Neural cell (in vitro differentiated cells): ENCODE measurements at regions not wholly inside any gene's neighbourhood (a gene's known extent, or its start where the extent isn't known, plus 50 kb on each side); places are given as distances from the start of the nearest gene placed in this dataset.

Source experiments
- H2AFZ ChIP-seq: fragments of 200-600, 300-800 bp; sonication (generic), shearing (Covaris generic); 2 replicates; pipeline ENCODE4 v1.6.0; 2014; ENCODE audit warnings: low read depth, mild to moderate bottlenecking, antibody characterized with exemption, low read length, moderate library complexity
- H3F3A ChIP-seq: fragments of 200-600 bp; shearing (Covaris generic); 2 replicates; pipeline ENCODE4 v1.6.1; 2016; ENCODE audit warnings: mild to moderate bottlenecking, moderate library complexity, mixed read lengths, antibody characterized with exemption, low read length; ENCODE audit not compliant: insufficient read depth, poor library complexity, severe bottlenecking
- H3K27ac ChIP-seq: fragments of 200-600, 300-800 bp; sonication (generic), shearing (Covaris generic); 2 replicates; pipeline ENCODE4 v1.5.1; 2014; ENCODE audit warnings: mild to moderate bottlenecking, low read length, moderate library complexity
- H3K27me3 ChIP-seq: fragments of 300-800, 200-600 bp; sonication (generic), shearing (Covaris generic); 2 replicates; pipeline ENCODE4 v1.6.0; 2014; ENCODE audit warnings: mild to moderate bottlenecking, low read depth, low read length, moderate library complexity; ENCODE audit not compliant: insufficient read depth
- H3K36me3 ChIP-seq: fragments of 300-800, 200-600 bp; sonication (generic), shearing (Covaris generic); 2 replicates; pipeline ENCODE4 v1.5.1; 2014; ENCODE audit warnings: mild to moderate bottlenecking, antibody characterized with exemption, low read length, moderate library complexity; ENCODE audit not compliant: insufficient read depth
- H3K4me2 ChIP-seq: fragments of 300-800, 200-600 bp; sonication (generic), shearing (Covaris generic); 2 replicates; pipeline ENCODE4 v1.6.0; 2014; ENCODE audit warnings: mild to moderate bottlenecking, low read length
- H3K4me3 ChIP-seq: fragments of 300-800, 200-600 bp; sonication (generic), shearing (Covaris generic); 2 replicates; pipeline ENCODE4 v1.5.1; 2014; ENCODE audit warnings: mild to moderate bottlenecking, low read length, moderate library complexity
- H3K79me2 ChIP-seq: fragments of 200-600 bp; shearing (Covaris generic); replicated peaks from 2 replicates; pipeline ENCODE4 v1.6.0; 2014; ENCODE audit warnings: mild to moderate bottlenecking, low read length, moderate library complexity; ENCODE audit not compliant: insufficient read depth
- H3K9ac ChIP-seq: fragments of 300-800, 200-600 bp; sonication (generic), shearing (Covaris generic); 2 replicates; pipeline ENCODE4 v1.6.1; 2016; ENCODE audit warnings: mild to moderate bottlenecking, low read length, mixed read lengths
- H3K9me2 ChIP-seq: fragments of 200-600 bp; shearing (Covaris generic); 2 replicates; pipeline ENCODE4 v1.6.1; 2016; ENCODE audit warnings: mild to moderate bottlenecking, low read length, mixed read lengths; ENCODE audit not compliant: insufficient read depth
- H3K9me3 ChIP-seq: fragments of 200-600, 300-800 bp; sonication (generic), shearing (Covaris generic); 2 replicates; pipeline ENCODE4 v1.6.1; 2016; ENCODE audit warnings: mild to moderate bottlenecking, mixed run types, low read length, moderate library complexity, mixed read lengths
- H4K20me1 ChIP-seq: fragments of 200-600 bp; shearing (Covaris generic); 2 replicates; pipeline ENCODE4 v1.6.1; 2016; ENCODE audit warnings: mild to moderate bottlenecking, mixed run types; ENCODE audit not compliant: insufficient read depth
- EP300 ChIP-seq: fragments of 450-650 bp; conservative IDR thresholded peaks from 2 replicates; pipeline ENCODE4 v1.6.1; 2014; ENCODE audit warnings: antibody characterized with exemption, mild to moderate bottlenecking, moderate library complexity; ENCODE audit not compliant: poor library complexity, severe bottlenecking
- EZH2 ChIP-seq: fragments of 200-600, 300-800 bp; shearing (Covaris generic), sonication (generic); IDR thresholded peaks from 2 replicates; pipeline ENCODE4 v1.6.1; 2014; ENCODE audit warnings: antibody characterized with exemption, low read length, borderline replicate concordance, mild to moderate bottlenecking; ENCODE audit not compliant: insufficient read depth, poor library complexity, severe bottlenecking
- MXI1 ChIP-seq: fragments of 450-650 bp; conservative IDR thresholded peaks from 2 replicates; pipeline ENCODE4 v1.6.1; 2014; ENCODE audit warnings: antibody characterized with exemption, mild to moderate bottlenecking; ENCODE audit not compliant: poor library complexity, severe bottlenecking
- POLR2AphosphoS5 ChIP-seq: IDR thresholded peaks from 2 replicates; pipeline ENCODE4 v1.6.1; 2012
- RAD21 ChIP-seq: fragments of 450-650 bp; conservative IDR thresholded peaks from 2 replicates; pipeline ENCODE4 v1.6.1; 2014; ENCODE audit warnings: antibody characterized with exemption, mild to moderate bottlenecking, moderate library complexity
- SMC3 ChIP-seq: fragments of 450-650 bp; conservative IDR thresholded peaks from 2 replicates; pipeline ENCODE4 v1.6.1; 2014; ENCODE audit warnings: antibody characterized with exemption, mild to moderate bottlenecking, moderate library complexity; ENCODE audit not compliant: poor library complexity
- TAF1 ChIP-seq: IDR thresholded peaks from 2 replicates; pipeline ENCODE4 v1.6.1; 2012; ENCODE audit warnings: low read depth
- TF ChIP-seq, protein P1 (sequence below): fragments of 450-650 bp; IDR thresholded peaks from 2 replicates; pipeline ENCODE4 v1.5.1; 2014; ENCODE audit warnings: antibody characterized with exemption, mild to moderate bottlenecking, moderate library complexity; ENCODE audit not compliant: poor library complexity, severe bottlenecking
- TF ChIP-seq, protein P2 (sequence below): IDR thresholded peaks from 2 replicates; pipeline ENCODE4 v1.6.1; 2012; ENCODE audit warnings: borderline replicate concordance

DNA sequence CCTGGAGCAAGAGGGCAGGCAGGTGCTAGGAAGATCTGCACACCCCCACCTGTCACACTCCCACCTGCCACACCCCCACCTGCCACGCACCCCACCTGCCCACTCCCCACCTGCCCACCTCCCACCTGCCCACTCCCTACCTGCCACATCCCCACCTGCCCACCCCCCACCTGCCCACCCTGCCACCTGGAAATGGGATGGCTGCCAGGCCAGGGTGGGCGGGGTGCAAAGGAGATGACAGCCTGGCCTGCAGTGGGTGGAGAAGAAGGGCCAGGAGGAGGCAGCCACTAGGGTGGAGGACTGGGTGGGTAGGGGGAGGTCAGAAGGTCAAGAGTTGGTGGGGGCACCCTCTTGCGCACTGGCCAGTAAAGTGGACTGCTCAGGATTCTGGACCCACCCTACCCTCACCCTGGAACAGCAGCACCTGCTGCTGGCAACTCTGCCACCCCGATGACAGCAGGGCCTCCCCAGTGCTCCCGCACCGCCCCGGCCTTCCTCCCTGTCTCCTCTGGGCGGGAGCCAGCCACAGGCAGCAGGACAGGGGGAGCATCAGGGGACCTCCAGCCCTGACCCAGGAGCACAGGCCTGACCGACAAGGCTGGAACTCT is 66.8 kb upstream of the NKX1-1 start:
- TF ChIP-seq, protein P1, sequence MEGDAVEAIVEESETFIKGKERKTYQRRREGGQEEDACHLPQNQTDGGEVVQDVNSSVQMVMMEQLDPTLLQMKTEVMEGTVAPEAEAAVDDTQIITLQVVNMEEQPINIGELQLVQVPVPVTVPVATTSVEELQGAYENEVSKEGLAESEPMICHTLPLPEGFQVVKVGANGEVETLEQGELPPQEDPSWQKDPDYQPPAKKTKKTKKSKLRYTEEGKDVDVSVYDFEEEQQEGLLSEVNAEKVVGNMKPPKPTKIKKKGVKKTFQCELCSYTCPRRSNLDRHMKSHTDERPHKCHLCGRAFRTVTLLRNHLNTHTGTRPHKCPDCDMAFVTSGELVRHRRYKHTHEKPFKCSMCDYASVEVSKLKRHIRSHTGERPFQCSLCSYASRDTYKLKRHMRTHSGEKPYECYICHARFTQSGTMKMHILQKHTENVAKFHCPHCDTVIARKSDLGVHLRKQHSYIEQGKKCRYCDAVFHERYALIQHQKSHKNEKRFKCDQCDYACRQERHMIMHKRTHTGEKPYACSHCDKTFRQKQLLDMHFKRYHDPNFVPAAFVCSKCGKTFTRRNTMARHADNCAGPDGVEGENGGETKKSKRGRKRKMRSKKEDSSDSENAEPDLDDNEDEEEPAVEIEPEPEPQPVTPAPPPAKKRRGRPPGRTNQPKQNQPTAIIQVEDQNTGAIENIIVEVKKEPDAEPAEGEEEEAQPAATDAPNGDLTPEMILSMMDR = no peak
- TF ChIP-seq EZH2 (no peak), EP300 (no peak), SMC3 (no peak), RAD21 (no peak), POLR2AphosphoS5 (no peak), TAF1 (no peak), MXI1 (no peak)
- TF ChIP-seq, protein P2, sequence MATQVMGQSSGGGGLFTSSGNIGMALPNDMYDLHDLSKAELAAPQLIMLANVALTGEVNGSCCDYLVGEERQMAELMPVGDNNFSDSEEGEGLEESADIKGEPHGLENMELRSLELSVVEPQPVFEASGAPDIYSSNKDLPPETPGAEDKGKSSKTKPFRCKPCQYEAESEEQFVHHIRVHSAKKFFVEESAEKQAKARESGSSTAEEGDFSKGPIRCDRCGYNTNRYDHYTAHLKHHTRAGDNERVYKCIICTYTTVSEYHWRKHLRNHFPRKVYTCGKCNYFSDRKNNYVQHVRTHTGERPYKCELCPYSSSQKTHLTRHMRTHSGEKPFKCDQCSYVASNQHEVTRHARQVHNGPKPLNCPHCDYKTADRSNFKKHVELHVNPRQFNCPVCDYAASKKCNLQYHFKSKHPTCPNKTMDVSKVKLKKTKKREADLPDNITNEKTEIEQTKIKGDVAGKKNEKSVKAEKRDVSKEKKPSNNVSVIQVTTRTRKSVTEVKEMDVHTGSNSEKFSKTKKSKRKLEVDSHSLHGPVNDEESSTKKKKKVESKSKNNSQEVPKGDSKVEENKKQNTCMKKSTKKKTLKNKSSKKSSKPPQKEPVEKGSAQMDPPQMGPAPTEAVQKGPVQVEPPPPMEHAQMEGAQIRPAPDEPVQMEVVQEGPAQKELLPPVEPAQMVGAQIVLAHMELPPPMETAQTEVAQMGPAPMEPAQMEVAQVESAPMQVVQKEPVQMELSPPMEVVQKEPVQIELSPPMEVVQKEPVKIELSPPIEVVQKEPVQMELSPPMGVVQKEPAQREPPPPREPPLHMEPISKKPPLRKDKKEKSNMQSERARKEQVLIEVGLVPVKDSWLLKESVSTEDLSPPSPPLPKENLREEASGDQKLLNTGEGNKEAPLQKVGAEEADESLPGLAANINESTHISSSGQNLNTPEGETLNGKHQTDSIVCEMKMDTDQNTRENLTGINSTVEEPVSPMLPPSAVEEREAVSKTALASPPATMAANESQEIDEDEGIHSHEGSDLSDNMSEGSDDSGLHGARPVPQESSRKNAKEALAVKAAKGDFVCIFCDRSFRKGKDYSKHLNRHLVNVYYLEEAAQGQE = no peak

DNA sequence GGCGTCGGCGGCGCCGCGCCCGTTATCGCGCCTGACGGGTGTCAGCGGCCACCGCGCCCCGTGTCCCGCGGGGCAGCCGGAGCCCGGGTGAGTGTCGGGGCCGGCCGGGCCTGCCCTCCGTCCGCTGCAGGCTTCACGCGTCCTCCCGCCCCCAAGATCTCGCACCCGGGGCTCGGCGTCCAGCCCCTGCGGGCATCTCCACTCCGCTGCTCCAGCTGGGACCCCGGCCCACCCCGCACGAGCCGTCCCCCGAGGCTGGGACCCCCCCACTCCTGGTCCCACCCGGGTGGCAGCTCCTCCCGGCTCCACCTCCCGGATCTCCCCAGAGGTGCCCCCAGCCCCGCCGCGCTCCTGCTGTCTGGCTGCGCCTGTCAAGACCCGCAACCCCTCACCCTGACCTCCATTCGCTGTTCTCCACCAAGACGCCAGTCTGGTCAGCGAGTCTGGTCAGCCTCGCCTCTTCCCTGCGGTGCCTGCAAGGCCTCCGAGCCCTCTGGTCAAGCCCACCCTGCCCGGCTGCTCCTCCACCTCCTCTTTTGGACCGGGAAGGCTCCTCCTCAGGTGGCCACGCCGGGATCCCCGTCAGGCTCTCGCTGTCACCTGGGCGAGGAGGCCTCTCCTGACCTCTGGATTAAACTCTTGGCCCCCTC is 66.0 kb upstream of the NKX1-1 start:
- TF ChIP-seq EP300 (no peak), RAD21 (no peak), SMC3 (no peak), POLR2AphosphoS5 (no peak), MXI1 (no peak), TAF1 (no peak), EZH2 (no peak)
- TF ChIP-seq, protein P1 = no peak
- TF ChIP-seq, protein P2 = no peak
- H3K27me3 ChIP-seq = no peaks in the 10 kb centered on the region
- peaks cover 4% of the 10 kb centered on the region for H3K9me3 ChIP-seq
- no peaks in the 10 kb centered on the region for H3F3A ChIP-seq
- H4K20me1 ChIP-seq = no peaks in the 10 kb centered on the region
- H2AFZ ChIP-seq = no peak overlapping the region
- no peaks in the 10 kb centered on the region for H3K79me2 ChIP-seq
- no peaks in the 10 kb centered on the region for H3K9me2 ChIP-seq
- no peak overlapping the region for H3K4me2 ChIP-seq
- no peak overlapping the region for H3K4me3 ChIP-seq
- H3K9ac ChIP-seq = no peak overlapping the region
- no peak overlapping the region for H3K27ac ChIP-seq
- H3K36me3 ChIP-seq = no peaks in the 10 kb centered on the region

More for the DNA sequence above, 66.8 kb upstream of the NKX1-1 start:
- H3K9ac ChIP-seq = no peak overlapping the region
- no peak overlapping the region for H3K4me3 ChIP-seq
- no peaks in the 10 kb centered on the region for H3F3A ChIP-seq
- no peak overlapping the region for H2AFZ ChIP-seq
- peaks cover 4% of the 10 kb centered on the region for H3K9me3 ChIP-seq
- H3K79me2 ChIP-seq = no peaks in the 10 kb centered on the region
- no peaks in the 10 kb centered on the region for H3K9me2 ChIP-seq
- H4K20me1 ChIP-seq = no peaks in the 10 kb centered on the region
- no peak overlapping the region for H3K4me2 ChIP-seq
- no peaks in the 10 kb centered on the region for H3K27me3 ChIP-seq
- no peaks in the 10 kb centered on the region for H3K36me3 ChIP-seq
- H3K27ac ChIP-seq = no peak overlapping the region
